ENCODE measurements at regions not wholly inside any gene's neighbourhood (a gene's known extent, or its start where the extent isn't known, plus 50 kb on each side); places are given as distances from the start of the nearest gene placed in this dataset.

GRCh38 chr9:16318516-16319060 is 551.9 kb downstream of the BNC2 start:
- TF ChIP-seq CTCF (IDR thresholded peaks at IDR 0.05) (no peak), REST (IDR thresholded peaks at IDR 0.05) (no peak), EP300 (IDR thresholded peaks at IDR 0.05) (no peak), POLR2A (IDR thresholded peaks at IDR 0.05; ENCODE audit: low read length) (no peak), BCL3 (IDR thresholded peaks at IDR 0.05) (no peak), USF2 (IDR thresholded peaks at IDR 0.05) (no peak), NR3C1 (IDR thresholded peaks at IDR 0.05) (no peak), NFE2L2 (conservative IDR thresholded peaks at IDR 0.05; ENCODE audit: low read length) (no peak), RFX5 (IDR thresholded peaks at IDR 0.05) (no peak), CHD2 (IDR thresholded peaks at IDR 0.05; ENCODE audit: low read length, partially characterized antibody) (no peak)
